ENCODE measurements at regions not wholly inside any gene's neighbourhood (a gene's known extent, or its start where the extent isn't known, plus 50 kb on each side); places are given as distances from the start of the nearest gene placed in this dataset.

- CTCF ChIA-PET, result no interaction called here
- H3K27ac ChIP-seq, result no peak overlapping the region
- WGBS (ENCODE audit: missing lambda C conversion rate), result 17% methylated on average over 5 of the region's 5 CpGs
- no peak for ATAC-seq
- TF ChIP-seq, protein P1, sequence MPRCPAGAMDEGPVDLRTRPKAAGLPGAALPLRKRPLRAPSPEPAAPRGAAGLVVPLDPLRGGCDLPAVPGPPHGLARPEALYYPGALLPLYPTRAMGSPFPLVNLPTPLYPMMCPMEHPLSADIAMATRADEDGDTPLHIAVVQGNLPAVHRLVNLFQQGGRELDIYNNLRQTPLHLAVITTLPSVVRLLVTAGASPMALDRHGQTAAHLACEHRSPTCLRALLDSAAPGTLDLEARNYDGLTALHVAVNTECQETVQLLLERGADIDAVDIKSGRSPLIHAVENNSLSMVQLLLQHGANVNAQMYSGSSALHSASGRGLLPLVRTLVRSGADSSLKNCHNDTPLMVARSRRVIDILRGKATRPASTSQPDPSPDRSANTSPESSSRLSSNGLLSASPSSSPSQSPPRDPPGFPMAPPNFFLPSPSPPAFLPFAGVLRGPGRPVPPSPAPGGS (IDR thresholded peaks at IDR 0.05), result no peak
- TF ChIP-seq ESRRA (IDR thresholded peaks at IDR 0.05; ENCODE audit: borderline replicate concordance, low read length) (no peak), POLR2A (IDR thresholded peaks at IDR 0.05; ENCODE audit: low read length) (no peak), RARB (CRISPR knock-in tag; IDR thresholded peaks at IDR 0.05) (no peak), CHD2 (IDR thresholded peaks at IDR 0.05; ENCODE audit: low read length, partially characterized antibody) (no peak), HES2 (IDR thresholded peaks at IDR 0.05) (no peak), ZC3H11A (IDR thresholded peaks at IDR 0.05) (no peak), FOSL2 (IDR thresholded peaks at IDR 0.05) (no peak), FOSL2 (CRISPR knock-in tag; IDR thresholded peaks at IDR 0.05) (no peak), KDM1A (IDR thresholded peaks at IDR 0.05; ENCODE audit: low read depth) (no peak), HDAC2 (IDR thresholded peaks at IDR 0.05) (no peak), MYC (IDR thresholded peaks at IDR 0.05; ENCODE audit: borderline replicate concordance, low read length) (no peak)
- TF ChIP-seq, protein P2, sequence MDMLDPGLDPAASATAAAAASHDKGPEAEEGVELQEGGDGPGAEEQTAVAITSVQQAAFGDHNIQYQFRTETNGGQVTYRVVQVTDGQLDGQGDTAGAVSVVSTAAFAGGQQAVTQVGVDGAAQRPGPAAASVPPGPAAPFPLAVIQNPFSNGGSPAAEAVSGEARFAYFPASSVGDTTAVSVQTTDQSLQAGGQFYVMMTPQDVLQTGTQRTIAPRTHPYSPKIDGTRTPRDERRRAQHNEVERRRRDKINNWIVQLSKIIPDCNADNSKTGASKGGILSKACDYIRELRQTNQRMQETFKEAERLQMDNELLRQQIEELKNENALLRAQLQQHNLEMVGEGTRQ (IDR thresholded peaks at IDR 0.05), result no peak
- TF ChIP-seq, protein P3, sequence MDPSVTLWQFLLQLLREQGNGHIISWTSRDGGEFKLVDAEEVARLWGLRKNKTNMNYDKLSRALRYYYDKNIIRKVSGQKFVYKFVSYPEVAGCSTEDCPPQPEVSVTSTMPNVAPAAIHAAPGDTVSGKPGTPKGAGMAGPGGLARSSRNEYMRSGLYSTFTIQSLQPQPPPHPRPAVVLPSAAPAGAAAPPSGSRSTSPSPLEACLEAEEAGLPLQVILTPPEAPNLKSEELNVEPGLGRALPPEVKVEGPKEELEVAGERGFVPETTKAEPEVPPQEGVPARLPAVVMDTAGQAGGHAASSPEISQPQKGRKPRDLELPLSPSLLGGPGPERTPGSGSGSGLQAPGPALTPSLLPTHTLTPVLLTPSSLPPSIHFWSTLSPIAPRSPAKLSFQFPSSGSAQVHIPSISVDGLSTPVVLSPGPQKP (IDR thresholded peaks at IDR 0.05; ENCODE audit: low read depth, low read length), result no peak
- no peak overlapping the region for H3K4me2 ChIP-seq
- no peak overlapping the region for H3K4me3 ChIP-seq
- no peak for DNase-seq (ENCODE audit: low read depth in 1 of 2, low spot score in 1 of 2)
- H3K4me1 ChIP-seq, result no peaks in the 10 kb centered on the region
- peaks cover 64% of the 10 kb centered on the region for H3K9me3 ChIP-seq
- FAIRE-seq, result no peak
- POLR2A ChIA-PET, result no interaction called here
These were observed 112.9 kb upstream of the PEG3 start for GRCh38 chr19:56953470-56953869.

GRCh38 chr19:56955637-56956216, 115.2 kb upstream of the PEG3 start:
- POLR2A ChIA-PET, result no interaction called here

More at GRCh38 chr19:56955637-56956216, 115.2 kb upstream of the PEG3 start:
- H3K9me3 ChIP-seq, result peaks cover 54% of the 10 kb centered on the region
- H3K27ac ChIP-seq, result no peak overlapping the region
- FAIRE-seq (no peak), ATAC-seq (no peak), DNase-seq (ENCODE audit: low read depth in 1 of 2, low spot score in 1 of 2) (no peak)
- CTCF ChIA-PET, result no interaction called here
- TF ChIP-seq ATOH8 (CRISPR knock-in tag; IDR thresholded peaks at IDR 0.05; ENCODE audit: low read depth) (no peak), KDM1A (IDR thresholded peaks at IDR 0.05; ENCODE audit: low read depth) (no peak), ZSCAN20 (CRISPR knock-in tag; IDR thresholded peaks at IDR 0.05) (no peak), HOXA7 (CRISPR knock-in tag; IDR thresholded peaks at IDR 0.05) (no peak), RFX5 (IDR thresholded peaks at IDR 0.05) (no peak), EHF (CRISPR knock-in tag; IDR thresholded peaks at IDR 0.05) (no peak), JUN (IDR thresholded peaks at IDR 0.05) (no peak), E2F6 (IDR thresholded peaks at IDR 0.05; ENCODE audit: borderline replicate concordance, low read depth) (no peak), MAZ (IDR thresholded peaks at IDR 0.05; ENCODE audit: borderline replicate concordance, low read depth, low read length) (no peak), MYC (IDR thresholded peaks at IDR 0.05; ENCODE audit: borderline replicate concordance, low read length) (no peak), NPAS2 (CRISPR knock-in tag; IDR thresholded peaks at IDR 0.05; ENCODE audit: borderline replicate concordance) (no peak), KDM5A (IDR thresholded peaks at IDR 0.05) (no peak), HES2 (IDR thresholded peaks at IDR 0.05) (no peak)
- H3K4me2 ChIP-seq, result no peak overlapping the region
- H3K4me3 ChIP-seq, result no peak overlapping the region
- H3K4me1 ChIP-seq, result no peaks in the 10 kb centered on the region
- 4% methylated on average over 15 of the region's 15 CpGs for WGBS (ENCODE audit: missing lambda C conversion rate)

Data from A549 (cell line).